ENCODE measurements at regions not wholly inside any gene's neighbourhood (a gene's known extent, or its start where the extent isn't known, plus 50 kb on each side); places are given as distances from the start of the nearest gene placed in this dataset.
A peak's percentile ranks its signal among the peaks of the same experiment; 100 is the strongest.

DNA sequence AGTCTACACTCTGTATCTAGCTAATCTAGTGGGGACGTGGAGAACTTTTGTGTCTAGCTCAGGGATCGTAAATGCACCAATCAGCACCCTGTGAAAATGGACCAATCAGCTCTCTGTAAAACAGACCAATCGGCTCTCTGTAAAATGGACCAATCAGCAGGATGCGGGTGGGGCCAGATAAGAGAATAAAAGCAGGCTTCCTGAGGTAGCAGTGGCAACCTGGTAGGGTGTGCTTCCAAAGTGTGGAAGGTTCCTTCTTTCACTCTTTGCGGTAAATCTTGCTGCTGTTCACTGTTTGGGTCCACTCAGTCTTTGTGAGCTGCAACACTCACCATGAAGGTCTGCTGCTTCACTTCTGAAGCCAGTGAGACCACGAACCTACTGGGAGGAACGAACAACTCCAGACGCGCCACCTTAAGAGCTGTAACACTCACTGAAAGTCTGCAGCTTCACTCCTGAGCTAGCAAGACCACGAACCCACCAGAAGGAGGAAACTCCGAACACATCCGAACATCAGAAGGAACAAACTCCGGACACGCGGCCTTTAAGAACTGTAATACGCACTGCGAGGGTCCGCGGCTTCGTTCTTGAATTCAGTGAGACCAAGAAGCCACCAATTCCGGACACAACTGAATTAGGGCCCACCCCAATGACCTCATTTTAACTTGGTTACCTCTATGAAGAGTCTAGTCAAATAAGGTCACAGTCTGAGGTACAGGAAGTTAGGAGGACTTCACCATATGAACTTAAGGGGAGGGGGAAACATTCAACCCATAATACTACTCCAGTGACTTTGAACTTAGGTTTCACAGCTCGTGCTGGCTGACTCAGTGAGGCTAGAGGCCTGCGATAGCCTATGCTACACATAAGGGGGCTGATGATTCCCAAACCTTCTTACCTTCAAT, 59.8 kb upstream of the LPGAT1 start:
- peak in 1 of 5 experiments; percentile 38 for DNase-seq

DNA sequence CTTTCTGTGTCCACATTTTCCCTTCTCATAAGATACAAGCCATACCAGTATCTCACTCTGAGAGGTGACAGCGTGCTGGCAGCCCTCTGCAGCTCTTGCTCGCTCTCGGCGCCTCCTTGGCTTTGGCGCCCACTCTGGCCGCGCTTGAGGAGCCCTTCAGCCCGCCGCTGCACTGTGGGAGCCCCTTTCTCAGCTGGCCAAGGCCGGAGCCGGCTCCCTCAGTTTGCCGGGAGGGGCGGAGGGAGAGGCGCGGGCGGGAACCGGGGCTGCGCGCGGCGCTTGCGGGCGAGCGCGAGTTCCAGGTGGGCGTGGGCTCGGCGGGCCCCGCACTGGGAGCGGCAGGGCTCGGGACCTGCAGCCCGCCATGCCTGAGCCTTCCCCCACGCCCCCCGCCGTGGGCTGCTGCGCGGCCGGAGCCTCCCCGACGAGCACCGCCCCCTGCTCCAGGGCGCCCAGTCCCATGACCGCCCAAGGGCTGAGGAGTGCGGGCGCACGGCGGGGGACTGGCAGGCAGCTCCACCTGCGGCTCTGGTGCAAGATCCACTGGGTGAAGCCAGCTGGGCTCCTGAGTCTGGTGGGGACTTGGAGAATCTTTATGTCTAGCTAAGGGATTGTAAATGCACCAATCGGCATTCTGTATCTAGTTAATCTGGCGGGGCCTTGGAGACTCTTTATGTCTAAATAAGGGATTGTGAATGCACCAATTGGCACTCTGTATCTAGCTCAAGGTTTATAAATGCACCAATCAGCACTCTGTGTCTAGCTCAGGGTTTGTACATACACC, 58.9 kb upstream of the LPGAT1 start:
- peak in 1 of 5 experiments; percentile 1 for DNase-seq

DNA sequence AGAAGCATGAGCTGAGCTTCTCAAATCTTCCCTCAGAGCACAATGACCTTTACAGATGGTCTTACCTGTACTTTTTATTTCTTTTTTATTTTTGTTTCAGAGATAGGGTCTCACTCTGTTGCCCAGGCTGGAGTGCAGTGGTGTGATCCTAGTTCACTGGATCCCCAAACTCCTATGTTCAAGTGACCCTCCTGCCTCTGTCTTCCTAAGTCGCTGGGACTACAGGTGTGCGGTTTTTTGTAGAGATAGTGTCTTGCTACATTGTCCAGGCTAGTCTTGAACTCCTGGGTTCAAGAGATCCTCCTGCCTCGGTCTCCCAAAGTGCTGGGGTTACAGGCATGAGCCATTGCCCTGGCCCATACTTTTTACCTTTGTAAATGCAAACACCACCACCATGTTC, 56.0 kb upstream of the LPGAT1 start:
- no peak for DNase-seq

DNA sequence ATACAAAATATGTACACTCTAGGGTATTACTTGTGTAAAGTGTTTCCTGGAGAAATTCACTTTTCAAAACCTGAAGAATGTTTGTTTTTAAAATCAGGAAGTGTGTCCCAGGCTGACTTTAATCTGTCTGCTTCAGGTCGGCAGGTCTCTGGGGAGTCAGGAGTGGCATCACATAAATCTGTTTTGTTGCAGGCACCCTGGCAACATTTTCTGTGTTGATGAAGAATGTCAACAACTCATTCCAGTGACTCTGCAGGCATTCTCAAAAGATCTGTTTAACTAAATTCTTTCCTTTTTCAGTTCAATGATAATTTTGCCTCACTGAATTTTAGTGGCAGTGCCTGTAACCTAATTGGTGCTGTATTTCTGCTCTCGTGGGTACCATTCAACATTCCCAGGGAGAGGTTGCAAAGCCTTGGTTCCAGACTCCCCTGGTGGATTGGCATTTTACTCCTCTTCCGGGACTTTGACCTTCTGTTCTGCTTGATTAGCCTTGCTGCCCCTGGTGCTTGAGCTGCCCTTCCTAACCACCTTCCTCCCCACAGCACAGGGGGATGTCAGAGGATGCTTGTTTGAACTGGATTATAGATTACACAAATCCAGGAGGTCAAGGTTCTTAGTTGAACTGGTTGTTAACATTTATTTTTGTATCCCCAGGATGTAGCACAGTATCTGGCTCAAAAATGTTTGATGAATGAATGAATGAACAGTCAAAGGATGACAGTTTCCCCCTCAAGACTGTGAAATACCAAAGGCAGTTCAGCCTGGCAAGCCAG, 55.4 kb upstream of the LPGAT1 start:
- no peak for DNase-seq

DNA sequence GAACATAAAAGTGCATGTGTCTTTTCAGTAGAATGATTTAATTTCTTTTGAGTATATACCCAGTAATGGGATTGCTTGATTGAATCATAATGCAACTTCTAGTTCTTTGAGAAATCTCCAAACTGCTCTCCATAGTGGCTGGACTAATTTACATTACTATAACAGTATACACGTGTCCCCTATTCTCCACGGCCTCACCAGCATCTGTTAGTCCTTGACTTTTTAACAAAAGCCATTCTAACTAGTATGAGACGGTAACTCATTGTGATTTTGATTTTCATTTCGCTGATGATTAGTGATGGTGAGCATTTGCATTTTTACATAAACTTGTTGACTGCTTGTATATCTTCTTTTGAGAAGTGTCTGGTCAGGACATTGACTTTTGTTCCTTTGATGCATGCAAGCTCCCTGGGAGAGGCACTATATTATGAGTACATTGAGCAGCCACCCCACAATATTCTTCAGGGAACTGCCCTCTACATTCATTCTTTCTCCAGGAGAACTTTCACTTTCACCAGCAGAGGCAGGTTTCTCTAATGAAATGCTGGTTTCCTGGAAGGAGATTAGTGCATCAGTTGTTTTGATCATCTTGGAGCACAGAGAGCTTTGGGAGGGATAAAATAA, 51.9 kb upstream of the LPGAT1 start:
- DNase-seq = no peak
